NOMO-1 treated with dmso at 0.1 percent for 144 hours (cell line): ENCODE measurements at regions not wholly inside any gene's neighbourhood (a gene's known extent, or its start where the extent isn't known, plus 50 kb on each side); places are given as distances from the start of the nearest gene placed in this dataset.

Source experiments
- DNase-seq: peaks from one replicate; lab custom pipeline; 2025; ENCODE audit not compliant: unreplicated experiment; lab: John Stamatoyannopoulos, UW

DNA sequence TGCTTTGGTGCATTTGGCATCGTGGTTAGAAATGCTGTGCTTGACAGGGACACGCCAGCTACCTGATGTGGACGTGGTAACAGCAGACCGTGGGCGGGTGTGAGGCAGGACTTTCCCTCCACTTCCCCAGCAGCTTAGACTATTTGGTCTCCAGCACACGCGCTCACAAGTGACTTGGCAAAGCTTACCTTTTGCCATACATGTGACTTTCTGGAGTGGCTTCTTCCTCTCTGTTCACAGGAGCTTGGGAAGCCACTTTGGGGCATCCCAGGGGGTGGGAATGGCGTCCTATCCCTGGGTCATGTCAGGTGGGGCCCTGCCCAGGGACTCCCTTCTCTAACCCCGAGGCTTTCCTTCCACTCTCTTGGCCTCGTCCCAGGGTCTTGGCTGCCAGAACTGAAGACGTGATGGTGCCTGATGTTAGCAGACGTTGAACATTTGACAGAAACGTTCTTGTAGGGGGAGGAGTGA is 228.7 kb upstream of the KLF6 start:
- DNase-seq, result no peak

- DNase-seq, result no peak
Observed at GRCh38 chr10:4012848-4013247, 227.8 kb upstream of the KLF6 start.

DNA sequence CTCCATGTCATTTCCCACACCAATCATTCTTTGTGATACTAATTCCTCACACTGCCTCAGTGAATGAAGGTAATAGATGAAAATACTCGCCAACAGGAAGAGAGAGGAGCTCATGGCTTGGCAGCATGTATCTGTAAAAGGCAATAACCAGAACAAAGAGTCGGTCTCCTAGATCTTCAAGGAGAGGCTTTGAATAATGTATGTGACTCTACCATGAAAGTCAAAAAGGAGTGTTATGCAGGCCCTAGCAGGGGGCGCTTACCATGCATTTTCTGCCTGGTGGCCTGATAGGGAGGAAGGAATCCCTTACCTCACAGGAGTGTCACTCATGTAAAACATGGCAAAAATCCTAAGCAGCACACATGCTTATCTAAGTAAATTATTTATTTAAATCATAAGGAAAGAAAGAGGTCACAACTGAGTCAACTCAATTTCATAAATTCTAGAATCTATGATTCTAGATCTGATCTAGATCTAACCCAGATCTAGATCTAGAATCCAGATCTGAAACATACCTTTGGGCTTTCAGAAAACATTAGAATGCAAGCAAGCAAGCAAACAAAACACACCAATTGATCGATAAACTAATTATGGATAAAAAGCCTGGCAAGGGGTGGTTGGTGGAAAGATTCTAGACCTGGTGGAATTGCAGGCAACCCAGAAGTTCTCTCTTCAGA is 226.3 kb upstream of the KLF6 start:
- no peak for DNase-seq

DNA sequence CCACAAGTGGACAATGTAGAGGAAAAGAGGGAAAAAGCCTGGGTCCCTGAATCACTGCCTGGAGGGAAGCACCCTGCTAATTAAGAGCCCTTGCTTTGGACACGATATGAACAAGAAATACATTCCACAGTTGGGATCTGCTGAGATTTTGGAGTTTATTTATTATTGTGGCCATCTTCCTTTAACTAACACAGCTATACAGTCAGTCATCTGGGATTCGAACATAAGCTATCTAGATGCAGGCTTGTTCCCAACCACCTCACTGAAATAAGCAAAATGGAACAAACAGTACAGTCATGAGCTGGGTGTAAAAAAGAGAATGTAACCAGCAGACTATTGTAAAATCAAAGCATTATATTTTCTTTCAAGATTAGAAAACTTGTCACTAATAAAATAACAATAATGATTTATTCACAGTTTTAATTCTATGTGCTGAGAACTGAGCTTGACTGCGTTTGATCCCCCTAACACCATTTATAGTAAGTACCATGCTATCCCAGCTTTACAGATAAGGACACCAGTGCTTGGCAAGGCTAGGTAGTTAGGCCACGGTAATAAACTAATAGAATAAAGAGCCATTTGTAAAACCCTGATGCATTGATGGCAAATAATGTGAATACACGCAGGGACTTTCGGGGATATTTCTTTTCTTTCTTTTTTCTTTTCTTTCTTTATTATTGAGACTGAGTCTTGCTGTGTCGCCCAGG is 223.8 kb upstream of the KLF6 start:
- DNase-seq, result no peak

DNA sequence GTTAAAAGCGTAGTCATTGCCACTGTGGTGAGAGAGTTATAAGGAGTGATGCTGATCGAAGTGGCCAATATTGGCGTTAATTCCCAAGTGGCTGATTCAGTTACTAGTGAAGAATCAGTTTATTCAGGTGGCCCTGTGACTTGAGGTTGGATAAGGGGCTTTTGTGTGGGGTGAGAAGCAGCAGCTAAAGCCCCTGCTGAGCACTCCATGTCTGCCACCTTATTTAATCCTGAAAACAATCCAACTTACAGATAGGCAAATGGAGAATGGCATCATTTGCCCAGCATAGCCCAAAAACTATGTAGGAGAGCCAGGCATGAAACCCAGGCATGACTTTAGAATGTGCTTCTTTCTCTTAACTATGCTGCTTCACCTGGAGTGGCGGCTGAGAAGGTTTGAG is 222.8 kb upstream of the KLF6 start:
- no peak for DNase-seq

GRCh38 chr10:4006858-4007257 is 221.8 kb upstream of the KLF6 start:
- no peak for DNase-seq

GRCh38 chr10:4006051-4006450 is 221.0 kb upstream of the KLF6 start:
- no peak for DNase-seq

GRCh38 chr10:4004990-4005389 is 220.0 kb upstream of the KLF6 start:
- no peak for DNase-seq

DNA sequence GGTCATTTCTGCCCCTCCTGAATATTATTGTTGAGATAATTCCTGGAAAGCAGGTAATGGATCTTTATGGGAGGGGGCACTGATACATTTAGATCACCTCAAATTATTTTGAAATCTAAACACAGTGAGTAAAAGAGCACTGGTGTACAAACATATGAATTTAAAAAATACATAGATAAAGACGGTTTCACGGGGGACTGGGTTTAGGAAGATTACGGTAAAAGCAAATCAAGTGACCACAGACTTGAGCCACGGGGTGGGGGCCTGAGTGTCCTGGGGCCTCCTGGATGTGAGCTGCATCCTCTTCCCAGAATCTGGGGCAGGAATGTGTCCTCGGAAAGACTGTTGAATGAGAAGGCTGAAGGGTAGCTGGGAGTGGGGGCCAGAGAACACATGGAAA is 219.1 kb upstream of the KLF6 start:
- no peak for DNase-seq

- DNase-seq, result no peak
Observed at GRCh38 chr10:4003348-4003973, 218.5 kb upstream of the KLF6 start.

DNA sequence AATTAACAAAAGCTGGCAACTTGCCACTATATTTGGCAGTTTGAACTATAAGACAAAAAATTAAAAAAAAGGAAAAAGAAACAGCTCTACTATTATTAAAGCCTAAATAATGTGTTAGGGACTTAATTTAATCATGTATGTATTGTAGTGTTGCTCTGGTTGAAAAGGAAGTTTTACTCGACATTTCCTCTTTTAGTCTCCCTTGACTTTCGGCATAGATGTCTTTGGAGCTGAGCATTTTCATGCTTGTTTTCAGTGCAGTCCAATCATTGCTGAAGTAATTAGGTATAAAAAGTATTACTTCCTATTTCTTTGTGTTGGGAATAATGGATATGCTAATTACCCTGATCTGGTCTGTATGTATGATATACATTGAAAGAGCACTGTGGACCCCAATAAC is 216.8 kb upstream of the KLF6 start:
- DNase-seq, result no peak

DNA sequence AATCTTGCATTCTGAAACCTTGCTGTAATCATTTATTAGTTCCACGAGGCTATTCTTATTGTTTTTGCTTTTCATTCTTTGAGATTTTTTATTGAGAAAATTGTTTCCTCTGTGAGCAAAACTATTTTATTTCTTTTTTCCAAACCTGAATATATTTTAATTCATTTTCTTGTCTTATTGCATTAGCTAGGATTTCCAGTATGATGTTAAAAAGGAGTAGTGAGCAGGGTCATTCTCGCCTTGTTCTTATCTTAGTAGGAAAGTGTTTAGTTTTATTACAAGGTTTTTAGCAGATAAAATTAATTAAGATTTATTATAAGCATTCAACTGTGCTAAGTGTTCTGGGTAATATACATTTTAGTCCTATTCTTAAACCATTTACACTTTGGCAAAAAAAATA is 214.6 kb upstream of the KLF6 start:
- DNase-seq, result no peak

DNA sequence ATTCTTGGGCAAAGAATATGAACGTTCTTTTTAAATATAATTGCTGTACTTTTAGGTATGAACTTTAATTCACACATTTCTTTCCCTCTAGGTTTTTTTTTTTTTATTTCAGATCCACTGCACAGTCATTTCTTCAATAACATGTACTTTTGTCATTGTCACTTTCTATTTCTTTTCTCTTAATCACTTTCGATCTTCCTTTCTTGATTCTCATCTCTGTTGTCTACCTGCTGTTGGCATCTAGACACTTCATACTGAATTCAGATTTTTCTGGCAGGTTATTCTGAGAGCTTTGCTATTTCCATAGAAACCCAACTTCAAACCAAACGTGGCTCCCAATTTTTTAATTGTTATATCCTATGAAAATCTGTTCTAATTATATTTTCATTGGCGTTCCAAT is 211.7 kb upstream of the KLF6 start:
- no peak for DNase-seq

GRCh38 chr10:3995302-3996210 is 210.5 kb upstream of the KLF6 start:
- DNase-seq, result no peak

GRCh38 chr10:3992382-3993178 is 207.6 kb upstream of the KLF6 start:
- no peak for DNase-seq

DNA sequence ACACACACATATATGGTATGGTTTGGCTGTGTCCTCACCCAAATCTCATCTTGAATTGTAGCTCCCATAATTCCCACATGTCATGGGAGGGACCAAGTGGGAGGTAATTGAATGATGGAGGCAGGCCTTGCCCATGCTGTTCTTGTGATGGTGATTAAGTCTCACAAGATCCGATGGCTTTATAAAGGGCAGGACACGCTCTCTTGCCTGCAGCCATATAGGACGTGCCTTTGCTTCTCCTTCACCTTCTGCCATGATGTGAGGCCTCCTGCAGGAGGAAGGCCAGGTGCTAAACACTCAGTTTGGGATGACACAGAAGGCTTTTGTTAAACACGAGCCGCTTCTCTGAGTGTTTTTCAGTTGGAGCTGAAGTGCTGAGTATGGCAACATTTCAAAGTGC is 205.3 kb upstream of the KLF6 start:
- DNase-seq, result no peak

DNA sequence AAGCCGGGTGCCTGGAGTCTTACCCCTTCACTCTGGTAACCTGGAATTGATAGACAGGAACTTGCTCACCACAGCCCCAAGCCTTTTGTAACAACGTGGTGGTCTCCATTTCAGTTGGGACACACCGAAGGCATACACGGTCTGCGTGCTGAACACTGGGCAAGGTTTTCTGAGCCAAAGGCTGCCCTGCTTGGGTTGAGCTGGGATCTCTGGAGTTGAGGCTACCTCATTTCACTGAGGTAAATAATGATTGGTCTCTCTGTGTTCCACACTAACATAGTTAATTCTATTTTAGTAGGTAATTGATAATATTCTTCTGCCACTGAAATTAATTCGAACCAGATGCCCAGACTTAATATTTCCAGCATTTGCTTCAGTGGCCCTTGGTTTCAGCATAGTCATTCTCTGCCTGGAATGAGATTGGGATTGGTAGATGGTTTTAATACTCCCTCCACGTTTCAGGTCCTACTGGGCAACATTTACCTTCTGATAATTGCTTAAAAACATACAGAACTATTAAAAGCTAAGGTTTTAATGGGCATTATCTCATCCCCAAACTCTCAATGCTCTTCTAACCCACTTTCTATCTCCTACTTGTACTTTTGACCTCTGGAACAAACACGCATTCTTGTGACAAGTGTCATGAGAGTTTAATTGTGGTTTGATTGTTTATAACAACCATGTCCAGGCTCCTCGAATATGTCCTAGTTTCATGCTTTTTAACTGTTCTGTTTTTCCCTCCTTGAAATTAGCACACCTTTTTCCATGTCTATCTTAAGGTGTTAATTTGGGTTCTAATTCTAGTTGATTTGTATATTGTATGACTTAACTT is 202.3 kb upstream of the KLF6 start:
- no peak for DNase-seq

DNA sequence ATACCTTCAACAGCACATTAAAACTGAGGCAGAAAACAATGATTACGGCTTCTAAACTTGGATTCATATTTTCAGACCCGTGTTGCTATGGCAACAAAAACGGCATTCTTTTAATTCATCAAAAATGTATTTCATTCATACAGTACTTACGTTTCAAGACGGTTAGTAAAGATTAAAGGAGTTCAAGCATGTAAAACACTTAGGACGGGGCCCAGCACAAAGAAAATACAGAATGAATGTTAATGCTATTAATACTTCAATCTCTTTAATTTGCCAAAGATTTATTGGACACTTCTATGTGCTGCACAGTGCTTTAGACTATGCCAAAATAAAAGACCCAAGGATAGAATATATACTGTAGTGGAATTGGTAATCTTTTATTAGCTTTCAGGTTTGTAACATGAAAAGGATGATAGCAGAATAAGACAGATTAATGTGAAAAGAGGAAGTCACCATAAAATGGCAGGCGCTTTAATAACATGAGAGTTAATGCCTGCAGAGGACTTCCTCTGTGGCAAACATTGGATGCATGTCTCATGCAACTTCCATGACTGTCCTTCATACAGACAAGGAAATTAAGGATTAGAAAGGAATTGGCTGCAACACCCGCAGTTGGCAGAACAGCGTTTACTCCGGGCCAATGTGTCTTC is 201.6 kb upstream of the KLF6 start:
- no peak for DNase-seq

DNA sequence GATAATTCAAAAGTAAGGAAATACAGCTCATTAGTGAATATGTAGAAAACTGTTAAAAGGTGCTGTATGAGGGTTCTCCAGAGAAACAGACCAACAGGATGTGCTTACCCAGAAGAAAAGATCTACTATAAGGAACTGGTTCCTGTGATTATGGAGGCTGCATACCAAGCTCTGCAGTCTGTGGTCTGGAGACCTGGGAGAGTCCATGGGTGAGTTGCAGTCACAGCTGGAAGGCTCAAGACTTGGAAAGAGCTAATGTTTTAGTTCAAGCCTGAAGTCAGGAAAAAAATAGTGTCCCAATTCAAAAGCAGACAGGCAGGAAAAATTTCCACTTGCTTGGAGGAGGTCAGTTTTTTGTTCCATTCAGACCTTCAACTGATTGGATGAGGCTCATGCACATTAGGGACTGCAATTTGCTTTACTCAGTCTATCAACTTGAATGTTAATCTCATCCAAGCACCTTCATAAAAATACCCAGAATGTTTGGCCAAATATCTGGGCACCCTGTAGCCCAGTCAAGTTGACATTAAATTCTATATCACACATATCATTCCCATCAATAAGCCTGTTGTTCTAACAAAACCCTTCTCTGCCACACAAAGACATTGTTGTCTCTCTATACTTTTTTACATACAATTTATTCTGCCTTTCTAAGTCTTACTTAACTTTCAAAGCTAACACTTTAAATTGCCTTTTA is 197.9 kb upstream of the KLF6 start:
- no peak for DNase-seq
